ENCODE measurements at regions not wholly inside any gene's neighbourhood (a gene's known extent, or its start where the extent isn't known, plus 50 kb on each side); places are given as distances from the start of the nearest gene placed in this dataset.

GRCh38 chr6:165941786-165942185 lies 225.9 kb downstream of the TBXT start:
- TF ChIP-seq CTCF (conservative IDR thresholded peaks at IDR 0.05; ENCODE audit: low read length) (no peak), EZH2phosphoT487 (IDR thresholded peaks at IDR 0.05; ENCODE audit: borderline replicate concordance) (no peak)
